ENCODE measurements at regions not wholly inside any gene's neighbourhood (a gene's known extent, or its start where the extent isn't known, plus 50 kb on each side); places are given as distances from the start of the nearest gene placed in this dataset.
"Not testable (repeated sequence)": the region's sequence is repeated elsewhere in the genome, so short reads cannot be mapped to it uniquely, and the experiment has no call there.

- no peak for DNase-seq
- Histone ChIP-seq H3K36me3 (replicated peaks; ENCODE audit: control insufficient read depth, insufficient read depth, low read length) (no peaks in the 10 kb centered on the region), H3K27me3 (ENCODE audit: control insufficient read depth, insufficient read depth, low read length) (no peaks in the 10 kb centered on the region), H3K4me3 (ENCODE audit: insufficient read depth, low read depth, low read length) (no peak overlapping the region)
These were observed 204.8 kb downstream of the KCNK2 start for GRCh38 chr1:215287362-215287761.

GRCh38 chr1:215290018-215290417 is 207.5 kb downstream of the KCNK2 start:
- H3K36me3 ChIP-seq (replicated peaks; ENCODE audit: control insufficient read depth, insufficient read depth, low read length), result no peaks in the 10 kb centered on the region
- no peak overlapping the region for H3K4me3 ChIP-seq (ENCODE audit: insufficient read depth, low read depth, low read length)
- no peaks in the 10 kb centered on the region for H3K27me3 ChIP-seq (ENCODE audit: control insufficient read depth, insufficient read depth, low read length)
- no peak for DNase-seq

DNA sequence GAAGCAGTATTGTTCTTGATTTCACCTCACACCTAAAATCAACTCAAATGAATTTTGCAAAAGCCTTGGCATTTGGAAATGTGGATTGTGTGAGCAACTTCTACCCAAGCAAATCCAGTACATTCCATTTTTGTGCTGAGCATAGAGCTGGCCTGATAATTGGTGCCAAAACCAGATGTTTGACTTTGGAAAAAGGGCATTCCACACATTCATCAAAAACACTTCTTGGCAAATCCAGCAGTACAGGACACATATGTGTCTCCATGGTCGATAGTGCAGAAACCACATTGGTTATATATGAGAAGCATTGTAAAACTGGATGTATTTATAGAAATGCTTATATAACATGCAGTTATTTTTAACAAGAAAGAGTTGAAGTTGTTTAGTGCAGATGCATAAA is 210.4 kb downstream of the KCNK2 start:
- no peak overlapping the region for H3K4me3 ChIP-seq (ENCODE audit: insufficient read depth, low read depth, low read length)
- H3K36me3 ChIP-seq (replicated peaks; ENCODE audit: control insufficient read depth, insufficient read depth, low read length), result no peaks in the 10 kb centered on the region
- DNase-seq, result no peak
- H3K27me3 ChIP-seq (ENCODE audit: control insufficient read depth, insufficient read depth, low read length), result no peaks in the 10 kb centered on the region

GRCh38 chr1:215306426-215306825 is 223.9 kb downstream of the KCNK2 start:
- no peaks in the 10 kb centered on the region for H3K36me3 ChIP-seq (replicated peaks; ENCODE audit: control insufficient read depth, insufficient read depth, low read length)
- no peak overlapping the region for H3K4me3 ChIP-seq (ENCODE audit: insufficient read depth, low read depth, low read length)
- H3K27me3 ChIP-seq (ENCODE audit: control insufficient read depth, insufficient read depth, low read length), result no peaks in the 10 kb centered on the region
- no peak for DNase-seq

DNA sequence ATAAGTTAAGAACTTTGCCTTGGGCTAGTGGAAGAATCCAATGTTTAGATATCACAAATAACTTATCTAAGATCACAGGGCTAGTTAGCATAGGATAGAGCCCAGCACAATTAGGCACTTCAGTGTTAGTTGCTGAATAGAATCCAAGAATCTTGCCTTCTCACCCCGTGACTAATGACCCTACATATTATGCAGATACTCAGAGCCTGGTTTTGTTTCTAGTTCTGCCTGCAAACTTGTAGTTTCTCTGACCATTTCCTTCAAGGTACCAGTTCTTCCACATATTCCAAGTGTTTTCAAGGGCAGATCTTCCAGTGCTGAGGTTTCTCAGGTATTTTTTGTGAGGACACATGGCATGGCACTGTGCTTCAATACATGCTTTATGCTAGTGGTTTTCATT is 239.3 kb downstream of the KCNK2 start:
- H3K27me3 ChIP-seq (ENCODE audit: control insufficient read depth, insufficient read depth, low read length), result no peaks in the 10 kb centered on the region
- no peaks in the 10 kb centered on the region for H3K36me3 ChIP-seq (replicated peaks; ENCODE audit: control insufficient read depth, insufficient read depth, low read length)
- no peak for DNase-seq
- no peak overlapping the region for H3K4me3 ChIP-seq (ENCODE audit: insufficient read depth, low read depth, low read length)

- not testable (repeated sequence) for H3K4me3 ChIP-seq (ENCODE audit: insufficient read depth, low read depth, low read length); H3K36me3 ChIP-seq (replicated peaks; ENCODE audit: control insufficient read depth, insufficient read depth, low read length); DNase-seq; H3K27me3 ChIP-seq (ENCODE audit: control insufficient read depth, insufficient read depth, low read length)
These were observed 241.5 kb downstream of the KCNK2 start for GRCh38 chr1:215323992-215324391.

- no peak for DNase-seq
- Histone ChIP-seq H3K4me3 (ENCODE audit: insufficient read depth, low read depth, low read length) (no peak overlapping the region), H3K27me3 (ENCODE audit: control insufficient read depth, insufficient read depth, low read length) (no peaks in the 10 kb centered on the region), H3K36me3 (replicated peaks; ENCODE audit: control insufficient read depth, insufficient read depth, low read length) (no peaks in the 10 kb centered on the region)
These were observed 236.7 kb upstream of the KCTD3 start for GRCh38 chr1:215330426-215330825.

DNA sequence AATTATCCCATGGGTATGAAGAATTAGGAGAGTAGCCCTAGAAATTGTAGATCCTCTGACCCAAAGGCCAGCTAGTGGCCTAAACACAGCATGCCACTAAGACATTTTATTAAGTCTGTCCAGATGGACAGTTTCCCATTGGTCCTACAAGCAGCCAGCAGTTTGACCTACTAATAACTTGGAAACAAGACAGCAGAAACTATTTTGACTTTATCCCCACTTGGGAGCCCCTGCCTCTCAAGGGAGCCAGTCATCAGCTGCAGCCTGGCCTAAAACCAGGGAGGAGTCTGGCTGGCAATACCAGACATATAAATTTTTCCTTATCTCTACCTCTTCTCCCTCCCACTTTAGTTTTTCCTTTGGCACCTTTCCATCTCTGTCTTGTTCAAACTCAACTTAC is 222.6 kb upstream of the KCTD3 start:
- Histone ChIP-seq H3K4me3 (ENCODE audit: insufficient read depth, low read depth, low read length) (no peak overlapping the region), H3K36me3 (replicated peaks; ENCODE audit: control insufficient read depth, insufficient read depth, low read length) (no peaks in the 10 kb centered on the region), H3K27me3 (ENCODE audit: control insufficient read depth, insufficient read depth, low read length) (no peaks in the 10 kb centered on the region)
- DNase-seq, result no peak

GRCh38 chr1:215345208-215345607 is 221.9 kb upstream of the KCTD3 start:
- Histone ChIP-seq H3K27me3 (ENCODE audit: control insufficient read depth, insufficient read depth, low read length) (no peaks in the 10 kb centered on the region), H3K36me3 (replicated peaks; ENCODE audit: control insufficient read depth, insufficient read depth, low read length) (no peaks in the 10 kb centered on the region), H3K4me3 (ENCODE audit: insufficient read depth, low read depth, low read length) (no peak overlapping the region)
- no peak for DNase-seq

DNA sequence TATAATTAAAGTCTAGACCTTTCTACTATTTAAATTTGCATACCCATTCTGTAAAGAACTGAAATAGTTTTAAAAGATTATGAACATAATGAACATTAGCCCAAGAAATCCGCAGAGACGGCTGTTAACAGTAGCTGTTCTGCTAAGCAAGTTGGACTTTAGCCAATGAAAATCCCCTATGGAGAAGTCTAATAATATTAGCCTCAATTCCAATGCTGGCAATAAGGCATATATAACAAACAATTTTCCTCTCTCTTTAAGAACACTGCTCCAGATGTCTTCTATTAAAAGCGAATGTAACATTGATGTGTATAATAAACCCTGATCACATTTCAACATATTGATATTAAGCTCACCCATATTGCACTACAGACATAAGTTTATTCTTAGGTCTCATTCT is 221.3 kb upstream of the KCTD3 start:
- no peaks in the 10 kb centered on the region for H3K27me3 ChIP-seq (ENCODE audit: control insufficient read depth, insufficient read depth, low read length)
- no peaks in the 10 kb centered on the region for H3K36me3 ChIP-seq (replicated peaks; ENCODE audit: control insufficient read depth, insufficient read depth, low read length)
- H3K4me3 ChIP-seq (ENCODE audit: insufficient read depth, low read depth, low read length), result no peak overlapping the region
- DNase-seq, result no peak

GRCh38 chr1:215357901-215358300 is 209.2 kb upstream of the KCTD3 start:
- H3K36me3 ChIP-seq (replicated peaks; ENCODE audit: control insufficient read depth, insufficient read depth, low read length), result no peaks in the 10 kb centered on the region
- no peak for DNase-seq
- no peak overlapping the region for H3K4me3 ChIP-seq (ENCODE audit: insufficient read depth, low read depth, low read length)
- no peaks in the 10 kb centered on the region for H3K27me3 ChIP-seq (ENCODE audit: control insufficient read depth, insufficient read depth, low read length)

GRCh38 chr1:215358356-215358755 is 208.7 kb upstream of the KCTD3 start:
- Histone ChIP-seq H3K4me3 (ENCODE audit: insufficient read depth, low read depth, low read length) (no peak overlapping the region), H3K36me3 (replicated peaks; ENCODE audit: control insufficient read depth, insufficient read depth, low read length) (no peaks in the 10 kb centered on the region), H3K27me3 (ENCODE audit: control insufficient read depth, insufficient read depth, low read length) (no peaks in the 10 kb centered on the region)
- no peak for DNase-seq

DNA sequence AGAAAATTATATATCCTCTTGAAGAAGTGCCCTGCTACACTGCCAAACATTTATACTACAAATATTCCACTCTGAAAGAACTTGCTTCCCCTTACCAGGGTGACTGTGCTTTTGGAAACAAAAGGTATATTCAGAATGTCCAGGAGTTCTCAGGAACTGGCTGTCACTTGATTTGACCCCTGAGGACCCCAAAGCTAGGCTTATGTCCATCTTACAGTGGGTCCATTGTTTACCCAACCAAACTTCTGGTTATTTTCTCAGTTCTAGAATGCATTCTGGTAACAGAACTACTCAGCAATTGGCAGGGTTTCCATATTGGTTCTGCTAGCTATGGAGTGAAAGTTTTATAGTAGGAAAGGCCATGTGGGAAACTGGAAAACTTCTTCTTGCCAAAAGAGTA is 207.1 kb upstream of the KCTD3 start:
- H3K36me3 ChIP-seq (replicated peaks; ENCODE audit: control insufficient read depth, insufficient read depth, low read length), result no peaks in the 10 kb centered on the region
- DNase-seq, result no peak
- no peak overlapping the region for H3K4me3 ChIP-seq (ENCODE audit: insufficient read depth, low read depth, low read length)

GRCh38 chr1:215360758-215361157 is 206.3 kb upstream of the KCTD3 start:
- Histone ChIP-seq H3K36me3 (replicated peaks; ENCODE audit: control insufficient read depth, insufficient read depth, low read length) (no peaks in the 10 kb centered on the region), H3K4me3 (ENCODE audit: insufficient read depth, low read depth, low read length) (no peak overlapping the region), H3K27me3 (ENCODE audit: control insufficient read depth, insufficient read depth, low read length) (no peaks in the 10 kb centered on the region)
- no peak for DNase-seq

More for the DNA sequence above, 207.1 kb upstream of the KCTD3 start:
- no peaks in the 10 kb centered on the region for H3K27me3 ChIP-seq (ENCODE audit: control insufficient read depth, insufficient read depth, low read length)

- no peak overlapping the region for H3K4me3 ChIP-seq (ENCODE audit: insufficient read depth, low read depth, low read length)
- no peak for DNase-seq
- H3K36me3 ChIP-seq (replicated peaks; ENCODE audit: control insufficient read depth, insufficient read depth, low read length), result no peaks in the 10 kb centered on the region
- no peaks in the 10 kb centered on the region for H3K27me3 ChIP-seq (ENCODE audit: control insufficient read depth, insufficient read depth, low read length)
These were observed 191.7 kb upstream of the KCTD3 start for GRCh38 chr1:215375381-215375780.

- H3K27me3 ChIP-seq (ENCODE audit: control insufficient read depth, insufficient read depth, low read length), result no peaks in the 10 kb centered on the region
- no peak overlapping the region for H3K4me3 ChIP-seq (ENCODE audit: insufficient read depth, low read depth, low read length)
- H3K36me3 ChIP-seq (replicated peaks; ENCODE audit: control insufficient read depth, insufficient read depth, low read length), result no peaks in the 10 kb centered on the region
- DNase-seq, result no peak
These were observed 190.4 kb upstream of the KCTD3 start for GRCh38 chr1:215376544-215377264.
